ENCODE measurements at regions not wholly inside any gene's neighbourhood (a gene's known extent, or its start where the extent isn't known, plus 50 kb on each side); places are given as distances from the start of the nearest gene placed in this dataset.

GRCh38 chr10:20981419-20981953 lies 84.4 kb upstream of the NEBL start:
- no peak for TF ChIP-seq CTCF (IDR thresholded peaks at IDR 0.05; ENCODE audit: extremely low read depth, insufficient read depth, missing control alignments)
- in situ Hi-C loops (cut with MboI; ENCODE audit: low pct_unique_long_range_greater_than_20kb, low sequenced_read_pairs, unreplicated experiment) = no loop called here
- no peak for DNase-seq (ENCODE audit: low spot score)

- TF ChIP-seq CTCF (IDR thresholded peaks at IDR 0.05; ENCODE audit: extremely low read depth, insufficient read depth, missing control alignments) = no peak
- in situ Hi-C loops (cut with MboI; ENCODE audit: low pct_unique_long_range_greater_than_20kb, low sequenced_read_pairs, unreplicated experiment) = no loop called here
Observed at GRCh38 chr10:20978617-20979016, 81.5 kb upstream of the NEBL start.

GRCh38 chr10:20977300-20977699 lies 80.2 kb upstream of the NEBL start:
- no peak for DNase-seq (ENCODE audit: low spot score)
- no peak for TF ChIP-seq CTCF (IDR thresholded peaks at IDR 0.05; ENCODE audit: extremely low read depth, insufficient read depth, missing control alignments)

More at GRCh38 chr10:20978617-20979016, 81.5 kb upstream of the NEBL start:
- no peak for DNase-seq (ENCODE audit: low spot score)

GRCh38 chr10:20976891-20977290 lies 79.8 kb upstream of the NEBL start:
- no peak for TF ChIP-seq CTCF (IDR thresholded peaks at IDR 0.05; ENCODE audit: extremely low read depth, insufficient read depth, missing control alignments)
- in situ Hi-C loops (cut with MboI; ENCODE audit: low pct_unique_long_range_greater_than_20kb, low sequenced_read_pairs, unreplicated experiment) = no loop called here
- no peak for DNase-seq (ENCODE audit: low spot score)

More at GRCh38 chr10:20977300-20977699, 80.2 kb upstream of the NEBL start:
- in situ Hi-C loops (cut with MboI; ENCODE audit: low pct_unique_long_range_greater_than_20kb, low sequenced_read_pairs, unreplicated experiment) = no loop called here

- no peak for DNase-seq (ENCODE audit: low spot score)
- in situ Hi-C loops (cut with MboI; ENCODE audit: low pct_unique_long_range_greater_than_20kb, low sequenced_read_pairs, unreplicated experiment) = no loop called here
- TF ChIP-seq CTCF (IDR thresholded peaks at IDR 0.05; ENCODE audit: extremely low read depth, insufficient read depth, missing control alignments) = no peak
Observed at GRCh38 chr10:20976390-20976789, 79.3 kb upstream of the NEBL start.

- no peak for TF ChIP-seq CTCF (IDR thresholded peaks at IDR 0.05; ENCODE audit: extremely low read depth, insufficient read depth, missing control alignments)
- in situ Hi-C loops (cut with MboI; ENCODE audit: low pct_unique_long_range_greater_than_20kb, low sequenced_read_pairs, unreplicated experiment) = no loop called here
- no peak for DNase-seq (ENCODE audit: low spot score)
Observed at GRCh38 chr10:20975236-20975635, 78.1 kb upstream of the NEBL start.

GRCh38 chr10:20972925-20973324 lies 75.8 kb upstream of the NEBL start:
- no peak for DNase-seq (ENCODE audit: low spot score)
- in situ Hi-C loops (cut with MboI; ENCODE audit: low pct_unique_long_range_greater_than_20kb, low sequenced_read_pairs, unreplicated experiment) = no loop called here
- no peak for TF ChIP-seq CTCF (IDR thresholded peaks at IDR 0.05; ENCODE audit: extremely low read depth, insufficient read depth, missing control alignments)

Data from GM13977 (cell line).